DMS53 (cell line): ENCODE measurements at regions not wholly inside any gene's neighbourhood (a gene's known extent, or its start where the extent isn't known, plus 50 kb on each side); places are given as distances from the start of the nearest gene placed in this dataset.

Source experiments
- DNase-seq: peaks from one replicate; lab custom pipeline; 2025; lab: John Stamatoyannopoulos, UW

GRCh38 chr9:16098306-16098705 is 545.5 kb downstream of the CCDC171 start:
- DNase-seq: no peak

DNA sequence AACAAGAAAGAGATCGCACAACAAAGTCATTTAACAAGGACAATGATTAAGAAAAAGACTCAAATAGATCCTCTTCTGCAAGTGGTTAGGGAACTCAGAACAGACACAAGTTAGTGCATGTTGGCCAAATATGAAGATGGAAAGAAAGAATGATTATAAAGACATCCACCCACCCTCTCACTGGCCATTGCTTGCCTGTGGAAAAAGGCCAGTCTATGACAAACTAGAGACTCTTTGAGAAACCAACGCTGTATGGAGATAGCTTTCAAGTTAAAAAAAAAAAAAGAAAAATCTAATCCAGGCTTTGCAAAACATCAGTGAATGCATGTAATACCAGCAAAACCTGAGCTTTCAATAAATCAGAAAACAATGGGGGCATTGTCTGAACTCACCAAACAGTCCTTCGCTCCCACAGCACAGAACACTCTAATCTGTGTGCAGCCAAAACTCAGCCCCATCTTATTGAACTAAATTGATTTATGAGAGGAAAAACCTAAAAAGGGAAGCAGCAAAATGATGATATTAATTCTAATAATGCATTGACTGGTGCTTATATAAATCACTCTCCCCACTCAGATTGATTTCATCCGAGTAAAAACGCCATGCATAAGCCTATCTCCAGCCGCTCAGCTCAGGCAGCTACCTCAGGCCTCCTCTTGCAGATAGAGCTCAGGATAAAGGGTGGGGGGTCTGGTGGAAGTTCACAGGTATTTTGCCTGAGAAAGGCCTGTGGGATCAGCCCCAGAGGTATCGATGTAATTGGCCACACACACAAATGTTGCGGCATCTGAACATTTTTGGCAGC is 547.1 kb downstream of the CCDC171 start:
- no peak for DNase-seq

- DNase-seq: no peak
Observed at GRCh38 chr9:16100537-16101091, 547.8 kb downstream of the CCDC171 start.

DNA sequence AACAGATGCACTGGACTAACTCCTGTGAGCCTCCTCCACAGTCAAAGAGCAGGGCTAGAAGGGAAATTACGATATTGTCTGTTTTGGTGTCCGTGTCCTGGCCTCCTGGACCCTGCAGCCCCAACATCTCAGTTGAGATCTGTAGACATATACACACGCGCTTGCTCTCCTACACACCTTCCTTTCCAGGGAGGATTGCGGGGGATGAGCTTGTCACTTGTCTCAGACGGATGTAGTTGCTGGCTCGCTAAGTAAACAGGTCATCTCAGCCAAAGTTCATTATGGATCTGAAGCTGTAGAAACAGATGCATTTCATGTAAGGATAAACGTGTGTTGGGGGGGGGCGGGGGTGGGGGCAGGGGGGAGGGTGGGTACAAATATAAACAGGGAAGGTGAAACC is 549.3 kb downstream of the CCDC171 start:
- no peak for DNase-seq

- DNase-seq: no peak
Observed at GRCh38 chr9:16103620-16104397, 551.0 kb downstream of the CCDC171 start.

DNA sequence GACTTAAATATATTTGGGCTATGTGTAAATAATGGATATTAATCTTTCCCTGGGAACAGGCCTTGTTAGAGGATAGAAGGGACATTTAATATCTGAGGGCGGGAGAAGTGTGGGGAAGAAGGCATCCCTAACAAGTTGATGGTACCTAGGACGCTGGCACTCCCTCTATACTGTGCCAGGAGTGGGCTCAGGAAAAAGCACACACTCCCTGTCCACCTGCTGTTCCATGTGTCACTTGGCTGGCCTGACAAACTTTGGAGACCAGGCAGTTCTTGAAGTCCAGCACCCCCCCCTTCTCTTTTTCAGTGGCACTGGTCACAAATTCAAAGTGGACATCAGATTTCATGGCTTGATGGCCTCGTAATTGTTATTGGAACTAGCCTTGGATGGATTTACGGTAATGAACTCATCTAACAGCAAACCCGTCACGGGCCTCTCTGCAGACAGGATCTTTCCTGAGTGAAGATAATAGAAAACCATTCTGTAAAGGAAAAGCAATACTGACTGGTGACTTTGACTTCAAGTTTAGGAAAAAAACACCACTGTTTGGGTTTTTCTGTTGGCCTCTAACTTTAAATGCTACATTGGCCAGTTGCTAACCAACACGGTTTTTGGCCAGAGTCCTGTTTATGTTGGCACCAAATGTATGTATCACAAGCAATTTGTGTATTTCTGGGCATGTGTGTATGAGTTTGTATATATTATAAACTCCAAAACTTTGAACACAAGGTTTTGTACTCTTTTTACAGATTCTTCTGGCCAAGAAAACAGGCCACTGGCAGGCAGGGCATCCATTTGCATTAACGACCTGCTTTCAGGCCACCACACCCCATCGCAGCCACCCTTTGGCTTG is 552.6 kb downstream of the CCDC171 start:
- no peak for DNase-seq

- no peak for DNase-seq
Observed at GRCh38 chr9:16106021-16106571, 553.3 kb downstream of the CCDC171 start.

DNA sequence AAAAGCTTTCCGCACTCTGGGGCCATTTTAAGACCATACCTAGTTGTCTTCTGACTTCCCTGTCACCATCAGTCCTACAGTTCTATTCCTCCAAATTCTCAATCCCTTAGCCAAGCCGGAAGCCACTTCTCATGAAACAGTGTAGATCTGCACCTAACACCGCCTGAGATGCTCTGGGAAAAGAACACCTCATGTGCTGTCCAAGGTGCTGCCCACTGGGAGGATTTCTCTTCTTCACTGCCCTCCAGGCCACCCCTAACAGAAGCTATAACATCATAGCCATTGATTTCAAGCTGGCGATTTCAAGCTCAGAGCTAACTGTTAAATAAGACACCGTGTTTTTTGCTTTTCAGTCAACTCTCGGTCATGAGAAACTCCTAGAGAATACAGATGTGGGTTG is 559.3 kb downstream of the CCDC171 start:
- no peak for DNase-seq

GRCh38 chr9:16115994-16116393 is 563.2 kb downstream of the CCDC171 start:
- DNase-seq: no peak

- DNase-seq: no peak
Observed at GRCh38 chr9:16118043-16118442, 565.2 kb downstream of the CCDC171 start.

DNA sequence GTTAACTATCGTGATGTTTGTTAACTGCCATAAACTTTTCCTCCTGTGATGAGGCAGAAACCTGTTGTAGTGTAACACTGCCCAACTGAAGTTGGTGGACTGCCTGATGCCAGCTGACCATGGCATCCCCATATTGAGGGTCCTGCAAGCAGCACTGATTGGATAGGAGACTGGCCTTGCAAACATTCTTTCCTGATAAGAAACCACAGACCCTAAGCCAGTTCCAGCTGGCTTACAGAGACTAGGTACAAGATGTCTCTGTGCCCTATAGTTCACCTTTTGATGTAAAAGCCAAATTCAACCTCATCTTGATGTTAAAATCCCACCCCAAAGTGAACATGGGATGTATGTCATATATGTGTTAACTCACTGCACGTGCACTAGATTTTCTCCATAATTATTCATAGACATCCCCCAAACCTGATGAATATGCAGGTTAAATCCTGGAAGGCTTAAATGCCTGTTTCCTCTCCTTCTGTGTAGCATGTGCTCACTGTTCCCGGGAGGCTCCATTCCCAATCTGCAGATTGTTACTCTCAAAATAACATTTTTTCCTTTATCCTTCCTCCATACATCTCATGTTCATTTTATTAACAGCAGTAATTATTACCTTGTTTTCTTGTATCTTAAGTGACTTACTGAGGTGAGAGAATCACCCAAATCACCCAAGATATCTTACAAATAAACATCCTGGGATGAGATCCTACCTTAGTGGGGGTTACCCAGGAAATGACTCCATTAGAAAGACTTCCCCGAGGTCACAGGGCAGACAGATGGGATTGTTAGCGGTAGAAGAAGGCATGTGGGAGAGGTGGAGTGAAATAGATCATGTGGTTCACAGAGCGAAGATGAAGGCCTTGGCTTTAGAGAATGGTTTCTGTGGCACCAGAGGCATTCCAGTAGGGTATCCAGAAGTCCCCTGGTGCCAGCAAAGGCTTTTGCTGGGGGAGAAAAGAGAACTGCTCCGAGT is 566.7 kb downstream of the CCDC171 start:
- DNase-seq: no peak

- DNase-seq: no peak
Observed at GRCh38 chr9:16120231-16120641, 567.4 kb downstream of the CCDC171 start.

DNA sequence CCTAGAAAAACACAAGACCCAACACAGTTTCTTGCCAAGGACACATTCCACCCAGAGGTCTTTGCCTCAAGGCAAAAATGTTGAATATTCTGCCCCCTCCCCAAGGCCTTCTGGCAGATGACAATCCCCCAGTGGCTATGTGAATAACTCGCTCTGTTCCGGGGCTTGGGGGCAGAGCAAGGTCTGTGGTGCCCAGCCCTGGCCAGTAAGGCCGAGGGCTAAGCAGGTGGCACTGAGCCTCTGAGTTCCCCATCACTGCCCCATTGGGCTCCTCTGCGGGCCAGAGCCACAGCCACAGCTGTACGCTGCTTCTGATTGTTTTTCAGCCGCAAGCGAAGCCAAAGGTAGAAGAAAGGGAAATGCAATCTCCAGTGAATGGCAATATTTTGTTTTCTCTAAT is 567.9 kb downstream of the CCDC171 start:
- no peak for DNase-seq

DNA sequence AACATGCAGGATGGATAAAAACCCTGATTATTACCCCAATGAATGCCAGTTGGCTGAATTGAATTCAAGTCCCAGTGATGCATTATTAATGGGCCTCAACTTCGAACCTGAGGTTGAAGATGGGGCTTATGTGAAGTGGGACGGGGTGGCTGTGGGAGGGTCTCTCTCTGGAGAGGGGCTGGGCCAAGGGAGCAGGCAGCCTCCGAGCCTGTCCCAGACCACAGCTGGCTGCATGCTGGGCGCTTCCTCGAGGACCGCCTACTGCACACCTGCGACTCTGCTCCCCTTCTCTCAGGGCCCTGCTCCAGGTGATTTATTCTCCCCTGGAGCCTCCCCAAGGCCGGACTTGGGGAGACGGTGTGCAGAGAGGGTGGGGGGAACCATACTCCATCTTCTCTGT is 568.3 kb downstream of the CCDC171 start:
- DNase-seq: no peak

DNA sequence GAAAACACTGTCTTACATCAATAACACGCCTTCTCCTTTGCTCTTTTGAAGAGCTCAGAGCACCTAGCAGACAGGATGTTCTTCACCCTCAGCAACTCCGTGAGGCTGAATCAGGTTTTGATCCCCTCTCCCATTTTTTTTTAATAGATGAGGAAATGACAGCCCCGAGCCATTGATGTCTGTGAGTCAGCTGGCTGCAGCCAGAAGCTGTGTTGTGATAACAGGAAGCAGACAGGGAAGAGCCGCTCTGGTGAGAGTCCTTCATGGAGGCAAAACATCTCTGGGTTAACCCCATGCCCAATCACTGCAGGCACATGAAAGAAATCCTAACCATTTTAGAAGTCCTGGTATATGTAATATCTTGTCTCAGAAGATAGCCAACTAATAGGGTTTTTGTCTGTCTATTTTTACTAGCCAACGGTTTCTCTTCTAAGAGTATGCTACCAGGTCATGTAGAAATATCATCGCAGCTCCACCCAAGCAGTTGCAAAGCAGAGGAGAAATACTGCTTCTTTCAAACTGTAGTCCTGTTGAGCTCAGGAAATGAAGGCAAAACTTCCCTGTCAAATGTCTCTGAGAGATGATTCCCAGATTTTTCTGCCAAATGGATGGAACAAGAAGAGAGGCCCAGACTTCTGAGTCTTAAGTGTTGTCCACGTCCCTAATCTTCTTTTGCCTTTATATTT is 568.9 kb downstream of the CCDC171 start:
- DNase-seq: peak; percentile 5

DNA sequence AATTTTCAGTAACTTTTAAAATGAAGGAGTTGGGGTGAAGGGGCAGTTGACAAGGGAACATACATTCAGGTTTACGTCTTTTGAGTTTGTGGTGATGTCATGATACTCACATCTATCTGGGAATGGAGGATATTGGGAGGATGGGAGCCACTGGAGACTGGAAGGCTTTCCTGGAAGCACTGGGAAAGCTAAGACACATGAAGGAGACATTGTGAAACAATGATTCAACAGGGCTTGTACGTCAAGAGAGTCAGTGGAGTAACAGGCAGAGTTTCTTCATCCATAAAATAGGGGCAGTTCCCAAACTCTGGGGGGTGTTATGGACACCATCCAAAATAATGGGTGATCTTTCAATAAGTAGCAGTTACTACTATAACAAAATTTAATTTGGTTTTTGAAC is 572.8 kb downstream of the CCDC171 start:
- DNase-seq: no peak

DNA sequence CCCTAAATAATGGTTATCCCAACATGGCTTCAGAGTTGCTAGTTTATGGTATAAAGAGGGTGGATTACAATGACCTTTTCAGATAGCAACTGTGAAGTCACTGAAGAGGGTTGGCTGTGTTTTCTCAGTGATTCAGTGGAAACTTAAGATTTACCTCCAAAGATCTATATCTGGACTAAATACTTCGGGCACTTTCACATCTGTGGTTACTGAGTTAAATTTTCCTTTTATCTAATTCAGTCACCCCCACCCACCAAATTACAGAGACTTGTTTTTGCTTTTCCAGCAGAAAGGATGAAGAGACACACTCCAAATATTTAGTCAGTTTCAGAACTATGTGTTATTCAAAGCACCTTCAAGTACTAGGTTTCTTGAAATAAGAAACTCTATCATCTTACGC is 573.2 kb downstream of the CCDC171 start:
- DNase-seq: no peak

GRCh38 chr9:16128003-16128402 is 575.2 kb downstream of the CCDC171 start:
- DNase-seq: no peak

GRCh38 chr9:16131264-16131663 is 578.4 kb downstream of the CCDC171 start:
- DNase-seq: peak; percentile 30

- DNase-seq: no peak
Observed at GRCh38 chr9:16132513-16132912, 579.7 kb downstream of the CCDC171 start.
